Left ventricle myocardium inferior (tissue), 1 donor: ENCODE measurements at regions not wholly inside any gene's neighbourhood (a gene's known extent, or its start where the extent isn't known, plus 50 kb on each side); places are given as distances from the start of the nearest gene placed in this dataset.
"Not testable (repeated sequence)": the region's sequence is repeated elsewhere in the genome, so short reads cannot be mapped to it uniquely, and the experiment has no call there.

Source experiments
- DNase-seq: peaks from one replicate; pipeline ENCODE4 v3.0.0-alpha.2; 2020
- H3K27ac ChIP-seq: fragments of 200-600 bp; replicated peaks from 2 replicates; pipeline ENCODE4 v1.8.0; 2021
- H3K27me3 ChIP-seq: fragments of 200-600 bp; 2 replicates; pipeline ENCODE4 v1.8.0; 2021; ENCODE audit warnings: low read depth
- H3K36me3 ChIP-seq: fragments of 200-600 bp; 2 replicates; pipeline ENCODE4 v1.8.0; 2021
- H3K4me1 ChIP-seq: fragments of 200-600 bp; 2 replicates; pipeline ENCODE4 v1.8.0; 2021
- H3K4me3 ChIP-seq: fragments of 200-600 bp; 2 replicates; pipeline ENCODE4 v1.8.0; 2021; ENCODE audit warnings: mild to moderate bottlenecking, moderate library complexity
- H3K9me3 ChIP-seq: fragments of 200-600 bp; replicated peaks from 2 replicates; pipeline ENCODE4 v1.8.0; 2021
- CTCF ChIP-seq: fragments of 200-600 bp; IDR thresholded peaks from 2 replicates; pipeline ENCODE4 v1.8.0; 2021; ENCODE audit warnings: antibody characterized with exemption, mild to moderate bottlenecking, borderline replicate concordance
- intact Hi-C: fragments of 100-400 bp; cut with micrococcal nuclease; formaldehyde crosslinking; loops from one replicate; pipeline ENCODE4 v1.11.0; 2022
- donor health status: DM: no; HTN: yes; CAD: no; lungs with severe emphysema.

DNA sequence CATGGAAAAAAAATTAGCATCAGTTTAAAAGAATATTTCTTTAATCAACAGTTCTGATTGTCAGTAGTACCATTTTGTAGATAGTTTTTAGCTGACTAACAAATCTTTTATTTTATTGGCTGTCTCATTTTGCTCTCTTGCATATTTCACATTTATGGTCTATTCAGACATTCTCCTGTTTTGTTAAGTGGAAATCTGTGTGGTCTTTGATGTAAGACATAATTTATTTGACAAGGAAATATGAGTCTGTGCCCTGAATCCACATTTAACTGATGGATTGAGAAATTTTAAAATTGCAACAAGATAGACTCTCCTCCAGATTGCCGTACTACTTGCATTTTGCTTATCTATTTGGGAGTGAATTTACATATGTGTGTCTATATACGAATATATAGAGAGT is 96.3 kb upstream of the ATP5MC3 start:
- TF ChIP-seq CTCF, result no peak
- intact Hi-C loops, result loop anchor here (10.0 kb wide), 1 partner anchor 73 kb away; no protein-coding TSS in a partner anchor

DNA sequence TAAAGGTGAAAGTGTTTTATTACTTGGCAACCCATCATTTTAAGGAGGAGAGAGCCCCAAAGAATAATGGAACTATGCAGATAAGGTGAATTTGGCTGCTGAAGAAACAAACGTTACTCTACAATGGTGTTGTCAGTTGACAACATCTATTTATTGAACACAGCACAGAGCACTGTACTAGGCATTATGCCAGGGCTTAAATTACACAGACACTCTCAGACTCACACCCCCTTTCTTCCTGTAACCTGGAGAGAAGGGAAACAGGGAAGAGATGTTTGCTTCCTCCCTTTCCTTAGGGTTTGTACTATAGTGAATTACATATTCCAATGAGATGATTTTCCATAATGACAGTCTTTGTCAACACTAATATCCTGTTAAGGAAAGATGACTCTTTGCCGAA is 94.0 kb upstream of the ATP5MC3 start:
- Histone ChIP-seq H3K9me3 (no peaks in the 10 kb centered on the region), H3K27me3 (peaks cover 3% of the 10 kb centered on the region)
- DNase-seq, result no peak

More for the DNA sequence above, 96.3 kb upstream of the ATP5MC3 start:
- H3K27ac ChIP-seq, result no peak overlapping the region
- no peaks in the 10 kb centered on the region for H3K9me3 ChIP-seq
- H3K36me3 ChIP-seq, result no peaks in the 10 kb centered on the region
- H3K27me3 ChIP-seq, result peaks cover 2% of the 10 kb centered on the region
- H3K4me1 ChIP-seq, result peaks cover 9% of the 10 kb centered on the region
- no peak overlapping the region for H3K4me3 ChIP-seq
- DNase-seq, result no peak

DNA sequence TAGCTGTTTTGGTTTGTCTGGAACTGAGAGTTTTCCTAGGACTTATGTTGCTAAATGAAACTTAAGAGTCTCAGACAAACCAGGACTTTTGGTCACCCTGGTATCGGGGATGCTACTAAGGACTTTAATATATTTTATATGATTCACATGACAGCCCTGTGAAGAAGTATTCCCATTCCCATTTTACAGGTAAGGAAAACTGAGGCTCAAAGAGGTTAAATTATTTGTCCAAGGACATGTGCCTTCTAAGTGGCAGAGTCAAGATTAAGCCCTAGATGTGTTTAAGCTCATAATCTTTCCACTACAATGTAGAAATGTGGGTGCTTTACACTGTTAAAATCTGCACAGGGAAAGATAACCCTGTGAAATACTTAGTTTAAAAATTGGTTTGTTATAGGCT is 77.7 kb upstream of the ATP5MC3 start:
- Histone ChIP-seq H3K27me3 (peaks cover 32% of the 10 kb centered on the region), H3K27ac (no peak overlapping the region), H3K9me3 (no peaks in the 10 kb centered on the region), H3K4me1 (no peaks in the 10 kb centered on the region), H3K36me3 (no peaks in the 10 kb centered on the region), H3K4me3 (no peak overlapping the region)
- DNase-seq, result no peak
- intact Hi-C loops, result no loop called here
- TF ChIP-seq CTCF, result no peak

More for the DNA sequence above, 94.0 kb upstream of the ATP5MC3 start:
- H3K4me1 ChIP-seq, result peaks cover 9% of the 10 kb centered on the region
- no peak for TF ChIP-seq CTCF
- H3K36me3 ChIP-seq, result no peaks in the 10 kb centered on the region
- intact Hi-C loops, result loop anchor here (10.0 kb wide), 1 partner anchor 71 kb away; no protein-coding TSS in a partner anchor
- H3K4me3 ChIP-seq, result no peak overlapping the region
- H3K27ac ChIP-seq, result no peak overlapping the region

DNA sequence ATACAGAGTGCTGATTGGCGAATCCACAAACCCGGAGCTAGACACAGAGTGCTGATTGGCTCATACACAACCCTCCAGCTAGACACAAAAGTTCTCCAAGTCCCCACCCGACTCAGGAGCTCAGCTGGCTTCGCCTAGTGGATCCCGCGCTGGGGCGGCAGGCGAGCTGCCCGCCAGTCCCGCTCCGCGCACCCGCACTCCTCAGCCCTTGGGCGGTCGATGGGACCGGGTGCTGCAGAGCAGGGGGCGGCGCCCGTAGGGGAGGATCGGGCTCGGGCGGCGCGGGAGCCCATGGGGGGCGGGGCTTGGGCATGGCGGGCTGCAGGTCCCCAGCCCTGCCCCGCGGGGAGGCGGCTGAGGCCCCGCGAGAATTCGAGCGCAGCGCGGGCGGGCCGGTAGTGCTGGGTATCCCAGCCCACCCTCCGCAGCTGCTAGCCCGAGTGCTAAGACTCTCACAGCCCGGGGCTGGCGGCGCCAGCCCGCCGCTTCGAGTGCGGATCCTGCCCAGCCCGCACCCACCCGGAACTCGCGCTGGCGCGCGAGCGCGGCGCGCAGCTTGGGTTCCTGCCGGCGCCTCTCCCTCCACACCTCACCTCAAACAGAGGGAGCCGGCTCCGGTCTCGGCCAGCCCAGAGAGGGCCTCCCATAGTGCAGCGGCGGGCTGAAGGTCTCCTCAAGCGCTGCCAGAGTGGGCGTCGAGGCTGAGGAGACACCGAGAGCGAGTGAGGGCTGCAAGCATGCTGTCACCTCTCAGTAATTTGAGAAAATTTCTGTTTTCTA is 75.5 kb upstream of the ATP5MC3 start:
- DNase-seq, result no peak
- Histone ChIP-seq H3K27me3 (peaks cover 32% of the 10 kb centered on the region), H3K27ac (no peak overlapping the region), H3K36me3 (no peaks in the 10 kb centered on the region), H3K4me1 (no peaks in the 10 kb centered on the region), H3K9me3 (no peaks in the 10 kb centered on the region), H3K4me3 (no peak overlapping the region)
- intact Hi-C loops, result no loop called here
- TF ChIP-seq CTCF, result no peak

DNA sequence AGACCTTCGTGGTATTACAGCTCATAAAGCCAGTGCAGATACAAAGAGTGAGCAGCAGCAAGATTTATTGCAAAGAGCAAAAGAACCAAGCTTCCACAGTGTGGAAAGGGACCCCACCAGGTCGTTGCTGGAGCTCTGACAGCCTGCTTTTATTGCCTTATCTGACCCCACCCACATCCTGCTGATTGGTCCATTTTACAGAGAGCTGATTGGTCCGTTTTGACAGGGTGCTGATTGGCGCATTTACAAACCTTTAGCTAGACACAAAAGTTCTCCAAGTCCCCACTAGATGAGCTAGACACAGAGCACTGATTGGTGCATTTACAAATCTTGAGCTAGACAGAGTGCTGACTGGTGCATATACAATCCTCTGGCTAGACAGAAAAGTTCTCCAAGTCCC is 74.9 kb upstream of the ATP5MC3 start:
- H3K36me3 ChIP-seq, H3K4me1 ChIP-seq, DNase-seq, intact Hi-C loops, H3K27ac ChIP-seq, H3K9me3 ChIP-seq, H3K4me3 ChIP-seq: not testable (repeated sequence)
- peaks cover 32% of the 10 kb centered on the region for H3K27me3 ChIP-seq

DNA sequence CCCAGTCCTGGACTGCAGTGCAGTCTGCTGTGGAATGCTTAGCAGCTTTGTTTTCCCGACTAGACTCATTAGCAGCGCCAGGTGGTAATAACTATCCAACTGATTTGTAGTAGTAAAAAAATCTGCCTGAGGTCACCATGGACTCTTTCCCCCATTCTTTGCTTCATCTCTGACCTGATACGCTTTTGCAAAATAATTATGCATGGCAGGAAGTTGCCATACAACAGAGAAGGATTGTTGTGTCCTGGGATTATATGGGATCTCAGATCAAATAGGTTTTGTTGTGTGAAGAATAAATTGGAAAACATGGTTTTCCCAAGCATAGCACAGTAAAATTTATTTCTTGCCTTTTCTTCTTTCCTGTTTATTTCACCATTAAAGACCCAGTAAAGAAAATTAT is 72.4 kb upstream of the ATP5MC3 start:
- DNase-seq, result no peak
- no peak for TF ChIP-seq CTCF
- Histone ChIP-seq H3K36me3 (no peaks in the 10 kb centered on the region), H3K27ac (no peak overlapping the region), H3K9me3 (no peaks in the 10 kb centered on the region), H3K4me1 (no peaks in the 10 kb centered on the region), H3K27me3 (peaks cover 32% of the 10 kb centered on the region), H3K4me3 (no peak overlapping the region)
- intact Hi-C loops, result no loop called here
